Activated naive CD4-positive, alpha-beta T cell treated with anti-CD3 and anti-CD28 coated beads, Interleukin-2, amount 10 ng/mL, durations not matched to agents 7 days and 5 days (primary cell): ENCODE measurements at regions not wholly inside any gene's neighbourhood (a gene's known extent, or its start where the extent isn't known, plus 50 kb on each side); places are given as distances from the start of the nearest gene placed in this dataset.
"Not testable (repeated sequence)": the region's sequence is repeated elsewhere in the genome, so short reads cannot be mapped to it uniquely, and the experiment has no call there.

Experiments used
- CTCF ChIA-PET: fragments of 350-600 bp; sonication (Branson Sonifier 250); formaldehyde crosslinking; loops from one replicate; lab custom pipeline; 2021; ENCODE audit warnings: antibody characterized with exemption; lab: Charles Lee
- DNase-seq: peaks from one replicate; pipeline ENCODE4 v3.0.0-alpha.2; 2020
- H3K27ac Mint-ChIP-seq: one replicate; pipeline ENCODE4 v1.8.0; 2021; ENCODE audit warnings: mild to moderate bottlenecking, moderate library complexity, mixed read lengths
- H3K27me3 Mint-ChIP-seq: one replicate; pipeline ENCODE4 v1.8.0; 2021; ENCODE audit warnings: mild to moderate bottlenecking, mixed read lengths
- H3K36me3 Mint-ChIP-seq: one replicate; pipeline ENCODE4 v1.8.0; 2021; ENCODE audit warnings: mixed read lengths
- H3K4me1 Mint-ChIP-seq: one replicate; pipeline ENCODE4 v1.8.0; 2021; ENCODE audit warnings: mixed read lengths
- H3K4me3 Mint-ChIP-seq: one replicate; pipeline ENCODE4 v1.8.0; 2021; ENCODE audit warnings: mild to moderate bottlenecking, moderate library complexity, mixed read lengths
- H3K9me3 Mint-ChIP-seq: one replicate; pipeline ENCODE4 v1.8.0; 2021; ENCODE audit warnings: mixed read lengths

DNA sequence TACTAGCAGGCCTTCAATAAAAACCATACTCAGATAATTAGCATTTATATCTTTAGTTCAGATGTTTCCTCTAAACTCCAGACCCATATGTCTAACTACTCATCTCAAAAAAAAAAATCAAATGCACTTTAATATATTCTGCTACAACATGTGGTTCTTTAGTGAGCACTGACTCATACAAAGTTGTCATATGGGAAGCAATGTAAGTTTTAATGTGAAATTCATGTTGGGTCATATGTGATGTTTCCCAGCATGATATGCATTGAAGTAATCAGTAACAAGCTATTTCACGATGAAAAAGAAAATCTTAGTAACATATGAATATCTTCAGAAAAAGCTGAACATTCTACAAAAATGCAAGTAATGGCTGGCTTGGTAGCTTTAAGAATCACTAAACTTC is 859.7 kb upstream of the ADGRB3 start:
- CTCF ChIA-PET = no interaction called here
- H3K4me1 Mint-ChIP-seq = no peaks in the 10 kb centered on the region
- H3K27me3 Mint-ChIP-seq = no peaks in the 10 kb centered on the region
- H3K27ac Mint-ChIP-seq = no peak overlapping the region
- peaks cover 8% of the 10 kb centered on the region for H3K9me3 Mint-ChIP-seq
- no peak for DNase-seq
- H3K4me3 Mint-ChIP-seq = no peak overlapping the region
- no peaks in the 10 kb centered on the region for H3K36me3 Mint-ChIP-seq

DNA sequence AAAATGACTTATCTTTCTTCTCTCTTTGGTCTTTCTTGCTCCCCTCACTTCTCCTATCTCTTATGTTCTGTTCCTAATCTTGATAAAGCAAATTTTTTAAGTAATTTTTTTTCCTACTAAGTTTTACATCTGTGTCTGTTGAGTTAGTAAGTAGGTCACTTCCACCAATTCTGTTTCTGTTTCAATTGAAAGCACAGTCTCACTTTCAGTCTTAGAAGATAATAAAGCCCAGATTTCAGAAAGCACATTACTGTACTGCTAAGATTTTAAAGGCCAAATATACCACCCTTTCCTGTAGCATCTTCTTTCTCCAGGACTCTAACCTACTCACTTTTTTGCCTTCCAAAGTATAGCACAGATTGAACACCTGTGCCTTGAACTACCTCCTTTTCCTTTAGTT is 866.1 kb upstream of the ADGRB3 start:
- H3K27me3 Mint-ChIP-seq = no peaks in the 10 kb centered on the region
- no peaks in the 10 kb centered on the region for H3K36me3 Mint-ChIP-seq
- no peaks in the 10 kb centered on the region for H3K4me1 Mint-ChIP-seq
- no peak for DNase-seq
- no peak overlapping the region for H3K4me3 Mint-ChIP-seq
- peaks cover 15% of the 10 kb centered on the region for H3K9me3 Mint-ChIP-seq
- no peak overlapping the region for H3K27ac Mint-ChIP-seq
- CTCF ChIA-PET = no interaction called here

GRCh38 chr6:67767046-67767822 is 867.8 kb upstream of the ADGRB3 start:
- H3K27ac Mint-ChIP-seq, H3K4me3 Mint-ChIP-seq, CTCF ChIA-PET, DNase-seq, H3K4me1 Mint-ChIP-seq, H3K36me3 Mint-ChIP-seq, H3K27me3 Mint-ChIP-seq: not testable (repeated sequence)
- H3K9me3 Mint-ChIP-seq = peaks cover 10% of the 10 kb centered on the region

GRCh38 chr6:67766057-67766456 is 869.0 kb upstream of the ADGRB3 start:
- H3K36me3 Mint-ChIP-seq = no peaks in the 10 kb centered on the region
- no peaks in the 10 kb centered on the region for H3K27me3 Mint-ChIP-seq
- peaks cover 8% of the 10 kb centered on the region for H3K9me3 Mint-ChIP-seq
- CTCF ChIA-PET = no interaction called here
- no peak overlapping the region for H3K4me3 Mint-ChIP-seq
- H3K27ac Mint-ChIP-seq = no peak overlapping the region
- no peak for DNase-seq
- H3K4me1 Mint-ChIP-seq = no peaks in the 10 kb centered on the region

DNA sequence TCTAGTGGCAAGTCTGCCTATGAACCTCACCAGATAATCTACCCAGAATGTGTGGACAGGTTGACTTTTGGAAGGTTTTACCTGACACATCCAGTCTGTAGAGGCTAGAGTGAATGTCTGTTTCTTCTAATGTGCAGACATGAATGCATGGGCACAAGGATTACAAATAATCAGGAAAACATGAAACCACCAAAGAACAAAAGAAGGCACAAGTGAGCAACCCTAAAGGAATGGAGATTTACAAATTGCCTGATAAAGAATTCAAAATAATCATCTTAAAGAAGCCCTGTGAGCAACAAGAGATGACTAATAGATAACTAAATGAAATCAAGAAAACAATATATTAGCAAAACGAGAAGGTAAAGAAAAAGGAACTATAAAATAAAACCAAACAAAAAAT is 876.1 kb upstream of the ADGRB3 start:
- H3K9me3 Mint-ChIP-seq = peaks cover 8% of the 10 kb centered on the region
- no peak for DNase-seq
- H3K4me3 Mint-ChIP-seq = no peak overlapping the region
- CTCF ChIA-PET = no interaction called here
- no peaks in the 10 kb centered on the region for H3K27me3 Mint-ChIP-seq
- H3K4me1 Mint-ChIP-seq = no peaks in the 10 kb centered on the region
- no peaks in the 10 kb centered on the region for H3K36me3 Mint-ChIP-seq
- H3K27ac Mint-ChIP-seq = no peak overlapping the region

DNA sequence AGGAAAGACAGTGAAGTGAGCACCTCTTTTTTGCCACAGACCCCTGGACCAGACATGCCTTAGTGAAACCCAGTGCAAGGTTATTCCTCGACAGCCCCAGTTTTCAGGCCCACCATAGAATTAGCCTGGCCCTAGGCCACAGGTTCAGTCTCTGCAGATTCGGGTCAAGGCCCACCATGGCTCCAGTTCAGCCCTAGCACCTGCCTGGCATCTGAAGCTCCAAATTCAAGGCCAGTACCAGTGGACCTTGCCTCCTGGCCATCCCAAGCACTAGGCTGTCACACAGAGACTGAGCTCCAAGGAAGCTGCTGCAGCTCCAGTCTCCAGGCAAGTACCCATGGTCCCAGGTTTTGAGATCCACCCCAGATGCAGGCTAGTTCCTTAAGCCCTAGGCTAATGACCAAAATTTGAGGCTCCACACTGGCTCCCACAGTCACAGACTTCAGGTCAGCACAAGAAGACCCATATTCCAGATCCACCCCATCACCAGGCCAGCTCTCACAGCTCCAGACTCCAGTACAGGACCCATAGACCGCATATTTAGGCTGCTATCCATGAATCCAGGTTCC is 877.5 kb upstream of the ADGRB3 start:
- CTCF ChIA-PET = no interaction called here
- peaks cover 8% of the 10 kb centered on the region for H3K9me3 Mint-ChIP-seq
- H3K36me3 Mint-ChIP-seq = no peaks in the 10 kb centered on the region
- no peak overlapping the region for H3K27ac Mint-ChIP-seq
- H3K4me3 Mint-ChIP-seq = no peak overlapping the region
- no peaks in the 10 kb centered on the region for H3K4me1 Mint-ChIP-seq
- no peaks in the 10 kb centered on the region for H3K27me3 Mint-ChIP-seq
- no peak for DNase-seq

DNA sequence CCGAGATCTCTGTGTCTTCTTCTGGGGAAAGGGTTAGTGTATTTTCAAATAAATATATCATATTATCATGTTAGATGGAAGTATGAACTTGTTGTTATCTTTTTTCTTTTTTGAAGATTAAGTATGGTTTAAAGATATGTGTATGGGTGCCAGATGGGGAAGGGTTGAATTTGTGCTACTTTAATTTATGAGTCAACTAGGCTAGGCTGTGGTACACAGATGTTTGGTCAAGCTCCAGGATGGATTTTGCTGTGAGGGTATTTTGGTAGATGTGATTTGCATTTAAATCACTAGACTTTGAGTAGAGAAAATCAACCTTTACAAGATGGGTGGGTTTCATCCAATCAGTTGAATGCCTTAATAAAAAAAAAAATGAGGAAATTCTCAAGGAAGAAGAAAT is 886.6 kb upstream of the ADGRB3 start:
- H3K4me3 Mint-ChIP-seq = no peak overlapping the region
- no peaks in the 10 kb centered on the region for H3K27me3 Mint-ChIP-seq
- H3K4me1 Mint-ChIP-seq = no peaks in the 10 kb centered on the region
- H3K36me3 Mint-ChIP-seq = no peaks in the 10 kb centered on the region
- CTCF ChIA-PET = no interaction called here
- H3K27ac Mint-ChIP-seq = no peak overlapping the region
- peaks cover 4% of the 10 kb centered on the region for H3K9me3 Mint-ChIP-seq
- no peak for DNase-seq

GRCh38 chr6:67736816-67737215 is 898.3 kb upstream of the ADGRB3 start:
- CTCF ChIA-PET = no interaction called here

DNA sequence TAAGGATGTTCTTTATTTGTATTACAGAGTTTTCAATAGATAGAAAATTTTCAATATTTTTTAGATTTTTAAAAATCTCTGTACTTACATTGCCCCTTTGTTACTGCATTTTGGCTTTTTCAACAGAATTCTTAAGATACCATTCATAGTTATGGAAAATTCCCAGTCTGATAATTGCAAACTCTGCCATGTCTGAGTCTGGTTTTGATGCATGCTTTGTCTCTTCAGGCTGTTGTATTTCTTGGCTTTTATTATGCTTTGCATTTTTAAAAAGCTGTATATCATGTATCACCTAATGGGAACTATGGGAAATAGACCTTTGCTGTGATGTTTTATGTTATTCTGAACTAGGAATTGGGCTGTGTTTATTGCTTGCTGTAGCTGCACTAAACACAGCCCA is 898.9 kb upstream of the ADGRB3 start:
- H3K4me1 Mint-ChIP-seq = no peaks in the 10 kb centered on the region
- no peaks in the 10 kb centered on the region for H3K36me3 Mint-ChIP-seq
- no peak overlapping the region for H3K4me3 Mint-ChIP-seq
- no peaks in the 10 kb centered on the region for H3K27me3 Mint-ChIP-seq
- peaks cover 4% of the 10 kb centered on the region for H3K9me3 Mint-ChIP-seq
- DNase-seq = no peak
- CTCF ChIA-PET = no interaction called here
- H3K27ac Mint-ChIP-seq = no peak overlapping the region

More at GRCh38 chr6:67736816-67737215, 898.3 kb upstream of the ADGRB3 start:
- peaks cover 2% of the 10 kb centered on the region for H3K9me3 Mint-ChIP-seq
- H3K4me1 Mint-ChIP-seq = no peaks in the 10 kb centered on the region
- no peak overlapping the region for H3K27ac Mint-ChIP-seq
- no peaks in the 10 kb centered on the region for H3K27me3 Mint-ChIP-seq
- no peaks in the 10 kb centered on the region for H3K36me3 Mint-ChIP-seq
- DNase-seq = no peak
- no peak overlapping the region for H3K4me3 Mint-ChIP-seq

- H3K9me3 Mint-ChIP-seq = peaks cover 4% of the 10 kb centered on the region
- no peaks in the 10 kb centered on the region for H3K27me3 Mint-ChIP-seq
- H3K27ac Mint-ChIP-seq = no peak overlapping the region
- CTCF ChIA-PET = no interaction called here
- H3K36me3 Mint-ChIP-seq = no peaks in the 10 kb centered on the region
- no peak overlapping the region for H3K4me3 Mint-ChIP-seq
- H3K4me1 Mint-ChIP-seq = no peaks in the 10 kb centered on the region
- no peak for DNase-seq
Measured at GRCh38 chr6:67735623-67736022, 899.5 kb upstream of the ADGRB3 start.

DNA sequence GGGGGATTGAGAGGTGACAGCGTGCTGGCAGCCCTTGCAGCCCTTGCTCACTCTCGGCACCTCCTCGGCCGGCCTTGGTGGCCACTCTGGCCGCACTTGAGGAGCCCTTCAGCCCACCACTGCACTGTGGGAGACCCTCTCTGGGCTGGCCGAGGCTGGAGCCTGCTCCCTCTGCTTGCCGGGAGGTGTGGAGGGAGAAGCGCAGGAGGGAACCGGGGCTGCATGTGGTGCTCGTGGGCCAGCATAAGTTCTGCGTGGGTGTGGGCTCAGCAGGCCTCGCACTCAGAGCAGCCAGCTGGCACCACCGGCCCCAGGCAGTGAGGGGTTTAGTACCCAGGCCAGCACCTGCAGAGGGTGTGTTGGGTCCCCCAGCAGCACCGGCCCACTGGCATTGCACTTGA is 912.2 kb upstream of the ADGRB3 start:
- H3K4me3 Mint-ChIP-seq = no peak overlapping the region
- no peak overlapping the region for H3K27ac Mint-ChIP-seq
- H3K36me3 Mint-ChIP-seq = no peaks in the 10 kb centered on the region
- DNase-seq = no peak
- H3K9me3 Mint-ChIP-seq = peaks cover 18% of the 10 kb centered on the region
- no peaks in the 10 kb centered on the region for H3K4me1 Mint-ChIP-seq
- no peaks in the 10 kb centered on the region for H3K27me3 Mint-ChIP-seq
- CTCF ChIA-PET = no interaction called here

DNA sequence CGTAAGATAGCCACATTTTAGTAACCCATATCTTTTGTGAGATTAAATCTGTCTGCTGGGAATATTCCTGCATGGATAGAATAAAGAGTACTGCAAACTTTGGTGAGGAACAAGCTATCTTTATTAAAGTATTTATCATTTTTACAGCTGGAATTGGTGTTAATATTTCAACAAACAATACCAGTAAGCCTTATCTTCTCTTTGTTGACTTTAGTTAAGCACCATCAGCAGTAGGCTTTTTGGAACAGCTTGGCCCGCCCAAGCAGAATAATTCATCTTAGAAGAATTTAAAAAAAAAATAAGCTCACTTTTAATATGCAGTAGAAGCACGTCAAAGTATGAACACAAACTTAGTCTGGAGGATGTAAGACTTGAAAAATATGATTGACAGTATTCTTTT is 917.8 kb upstream of the ADGRB3 start:
- Mint-ChIP-seq H3K36me3 (no peaks in the 10 kb centered on the region), H3K4me3 (no peak overlapping the region), H3K4me1 (no peaks in the 10 kb centered on the region), H3K27me3 (no peaks in the 10 kb centered on the region), H3K27ac (no peak overlapping the region), H3K9me3 (peaks cover 8% of the 10 kb centered on the region)
- CTCF ChIA-PET = no interaction called here
- no peak for DNase-seq

GRCh38 chr6:67706388-67706787 is 928.7 kb upstream of the ADGRB3 start:
- no peaks in the 10 kb centered on the region for H3K36me3 Mint-ChIP-seq
- CTCF ChIA-PET = no interaction called here
- no peaks in the 10 kb centered on the region for H3K4me1 Mint-ChIP-seq
- H3K9me3 Mint-ChIP-seq = peaks cover 11% of the 10 kb centered on the region
- H3K27ac Mint-ChIP-seq = no peak overlapping the region
- no peaks in the 10 kb centered on the region for H3K27me3 Mint-ChIP-seq
- H3K4me3 Mint-ChIP-seq = no peak overlapping the region
- DNase-seq = no peak

- Mint-ChIP-seq H3K4me3 (no peak overlapping the region), H3K4me1 (no peaks in the 10 kb centered on the region), H3K27ac (no peak overlapping the region), H3K27me3 (no peaks in the 10 kb centered on the region), H3K9me3 (peaks cover 4% of the 10 kb centered on the region), H3K36me3 (no peaks in the 10 kb centered on the region)
- DNase-seq = no peak
- CTCF ChIA-PET = no interaction called here
Measured at GRCh38 chr6:67698534-67698933, 936.5 kb upstream of the ADGRB3 start.

GRCh38 chr6:67694127-67694526 is 941.0 kb upstream of the ADGRB3 start:
- no peak for DNase-seq
- H3K27ac Mint-ChIP-seq = no peak overlapping the region
- peaks cover 2% of the 10 kb centered on the region for H3K9me3 Mint-ChIP-seq
- CTCF ChIA-PET = no interaction called here
- no peaks in the 10 kb centered on the region for H3K36me3 Mint-ChIP-seq
- no peaks in the 10 kb centered on the region for H3K27me3 Mint-ChIP-seq
- H3K4me3 Mint-ChIP-seq = no peak overlapping the region
- H3K4me1 Mint-ChIP-seq = no peaks in the 10 kb centered on the region
